COLO668 (cell line): ENCODE measurements at regions not wholly inside any gene's neighbourhood (a gene's known extent, or its start where the extent isn't known, plus 50 kb on each side); places are given as distances from the start of the nearest gene placed in this dataset.

Experiments
- DNase-seq: peaks from one replicate; lab custom pipeline; 2025; ENCODE audit not compliant: unreplicated experiment; lab: John Stamatoyannopoulos, UW

- no peak for DNase-seq
Observed at GRCh38 chr14:31943217-31943799, 133.8 kb upstream of the ARHGAP5 start.

GRCh38 chr14:31943861-31944255 is 133.2 kb upstream of the ARHGAP5 start:
- DNase-seq: no peak

GRCh38 chr14:31944256-31945073 is 132.6 kb upstream of the ARHGAP5 start:
- DNase-seq: peak; percentile 56

- DNase-seq: peak; percentile 63
Observed at GRCh38 chr14:31945074-31945613, 132.0 kb upstream of the ARHGAP5 start.

- no peak for DNase-seq
Observed at GRCh38 chr14:31945701-31946100, 131.4 kb upstream of the ARHGAP5 start.

GRCh38 chr14:31947076-31947475 is 130.0 kb upstream of the ARHGAP5 start:
- no peak for DNase-seq

- DNase-seq: no peak
Observed at GRCh38 chr14:31947680-31948595, 129.2 kb upstream of the ARHGAP5 start.

GRCh38 chr14:31949709-31950108 is 127.4 kb upstream of the ARHGAP5 start:
- DNase-seq: no peak

- DNase-seq: no peak
Observed at GRCh38 chr14:31950331-31950730, 126.8 kb upstream of the ARHGAP5 start.

GRCh38 chr14:31950764-31951637 is 126.1 kb upstream of the ARHGAP5 start:
- DNase-seq: peak; percentile 88

- DNase-seq: no peak
Observed at GRCh38 chr14:31951638-31951964, 125.5 kb upstream of the ARHGAP5 start.

GRCh38 chr14:31952573-31952972 is 124.5 kb upstream of the ARHGAP5 start:
- no peak for DNase-seq

- no peak for DNase-seq
Observed at GRCh38 chr14:31953210-31953609, 123.9 kb upstream of the ARHGAP5 start.

- no peak for DNase-seq
Observed at GRCh38 chr14:31954991-31955390, 122.1 kb upstream of the ARHGAP5 start.

- DNase-seq: no peak
Observed at GRCh38 chr14:31955936-31956579, 121.0 kb upstream of the ARHGAP5 start.

GRCh38 chr14:31957565-31957964 is 119.5 kb upstream of the ARHGAP5 start:
- no peak for DNase-seq

GRCh38 chr14:31960039-31960438 is 117.1 kb upstream of the ARHGAP5 start:
- DNase-seq: no peak

GRCh38 chr14:31961896-31962295 is 115.2 kb upstream of the ARHGAP5 start:
- no peak for DNase-seq

GRCh38 chr14:31962920-31963319 is 114.2 kb upstream of the ARHGAP5 start:
- DNase-seq: no peak

GRCh38 chr14:31963587-31963986 is 113.5 kb upstream of the ARHGAP5 start:
- DNase-seq: no peak
